ENCODE measurements at regions not wholly inside any gene's neighbourhood (a gene's known extent, or its start where the extent isn't known, plus 50 kb on each side); places are given as distances from the start of the nearest gene placed in this dataset.

DNA sequence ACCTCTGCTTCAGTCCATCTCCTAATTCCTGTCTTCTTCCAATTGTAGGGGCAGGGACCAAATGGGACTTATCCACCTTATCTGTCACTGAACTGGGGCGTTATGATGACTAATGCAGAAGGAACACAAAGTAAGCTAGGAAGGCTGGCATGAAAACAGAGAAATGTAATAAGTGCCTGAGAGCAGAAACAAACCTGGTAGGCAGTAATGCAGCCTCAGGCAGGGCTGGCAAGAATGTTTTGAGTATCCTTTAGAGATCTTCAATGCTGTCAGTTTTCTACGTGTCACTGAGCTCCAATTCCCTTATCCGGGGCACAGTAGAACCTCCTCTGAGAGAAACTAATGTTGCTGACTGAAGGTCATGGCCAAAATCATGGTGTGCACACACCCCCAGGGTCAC lies 246.2 kb upstream of the TBL1XR1 start:
- no peak for TF ChIP-seq EZH2 (IDR thresholded peaks at IDR 0.05)
- no peak for TF ChIP-seq POLR2AphosphoS5 (IDR thresholded peaks at IDR 0.05; ENCODE audit: borderline replicate concordance, low read depth, low read length)
- no peak for TF ChIP-seq FOXP2 (optimal IDR thresholded peaks at IDR 0.05; ENCODE audit: control extremely low read depth, extremely low read length, insufficient read depth)

Measured in SK-N-MC (cell line).